DLD1 (cell line): ENCODE measurements at regions not wholly inside any gene's neighbourhood (a gene's known extent, or its start where the extent isn't known, plus 50 kb on each side); places are given as distances from the start of the nearest gene placed in this dataset.

ENCODE experiments used
- in situ Hi-C: cut with HindIII; loops from 2 replicates; pipeline ENCODE4 v1.10.0; 2017; ENCODE audit warnings: low sequenced_read_pairs

DNA sequence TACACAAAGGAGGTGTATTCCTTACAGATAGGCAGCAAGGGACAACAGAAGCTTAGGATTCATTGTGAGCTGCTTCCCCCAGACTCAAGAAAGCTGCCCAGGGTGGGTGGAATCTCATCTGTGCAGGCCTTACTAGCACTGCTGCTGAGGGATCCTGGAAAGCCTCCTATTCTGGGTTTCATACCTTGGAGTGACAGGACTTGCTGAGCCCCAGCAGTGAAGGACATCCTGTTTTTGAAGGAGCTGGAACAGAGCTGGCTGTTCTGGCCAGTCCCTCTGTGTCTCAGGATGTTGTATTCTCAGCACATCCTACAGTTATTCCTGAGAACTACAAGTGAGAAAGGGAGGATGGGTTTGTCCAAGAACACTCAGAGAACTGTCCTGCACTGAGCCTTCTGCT is 486.3 kb downstream of the PTPRU start:
- in situ Hi-C loops: no loop called here

DNA sequence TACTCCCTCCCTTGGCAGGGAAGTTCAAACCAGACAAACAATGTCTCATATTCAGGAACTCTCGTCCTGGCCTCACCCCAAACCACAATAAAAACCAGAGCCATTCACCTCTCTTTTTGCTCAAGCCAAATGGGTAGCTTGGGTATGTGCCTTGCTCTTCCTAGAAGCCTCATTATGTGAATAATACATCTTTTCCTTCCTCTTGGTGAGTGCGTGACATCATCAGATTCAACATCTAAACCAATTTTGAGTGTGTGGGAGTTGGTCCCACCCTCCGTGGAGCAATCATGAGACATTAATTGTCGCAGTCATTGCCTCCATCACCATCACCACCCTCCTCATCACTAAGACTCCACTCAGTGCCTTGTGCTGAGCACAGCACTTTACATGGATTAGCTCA is 482.9 kb downstream of the PTPRU start:
- in situ Hi-C loops: no loop called here

DNA sequence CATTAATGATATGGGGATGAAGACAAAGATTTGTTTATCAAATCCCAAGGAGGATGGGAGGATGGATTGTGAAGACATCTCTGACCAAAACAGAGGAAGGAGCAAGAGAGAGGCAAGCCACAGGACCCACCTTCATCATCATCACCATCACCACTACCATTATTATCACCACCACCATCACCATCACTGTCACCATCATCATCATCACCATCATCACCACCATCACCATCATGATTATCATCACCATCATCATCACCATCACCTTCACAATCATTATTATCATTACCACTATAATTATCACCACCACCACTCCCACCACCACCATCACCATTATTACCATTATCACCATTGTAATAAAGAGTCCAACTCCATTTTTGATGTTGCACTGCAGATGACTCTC is 482.5 kb downstream of the PTPRU start:
- in situ Hi-C loops: no loop called here

DNA sequence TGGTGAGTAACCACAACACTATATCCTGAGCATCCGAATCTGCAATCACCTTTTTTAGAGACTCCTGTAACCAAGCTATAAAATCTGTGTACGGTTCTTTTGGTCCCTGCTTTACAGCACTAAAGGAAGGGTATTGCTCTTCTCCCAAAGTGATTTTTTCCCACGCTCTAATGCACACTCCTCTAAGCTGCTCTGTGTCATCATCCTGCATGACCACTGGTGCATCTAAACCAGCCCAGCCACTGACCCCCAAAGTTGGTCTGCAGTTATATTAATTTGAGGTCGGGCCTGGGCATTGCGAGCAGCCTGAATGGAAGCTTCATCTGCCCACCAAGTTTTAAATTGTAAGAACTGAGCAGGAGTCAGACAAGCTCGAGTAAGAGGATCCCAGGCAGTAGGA is 480.0 kb downstream of the PTPRU start:
- in situ Hi-C loops: no loop called here

DNA sequence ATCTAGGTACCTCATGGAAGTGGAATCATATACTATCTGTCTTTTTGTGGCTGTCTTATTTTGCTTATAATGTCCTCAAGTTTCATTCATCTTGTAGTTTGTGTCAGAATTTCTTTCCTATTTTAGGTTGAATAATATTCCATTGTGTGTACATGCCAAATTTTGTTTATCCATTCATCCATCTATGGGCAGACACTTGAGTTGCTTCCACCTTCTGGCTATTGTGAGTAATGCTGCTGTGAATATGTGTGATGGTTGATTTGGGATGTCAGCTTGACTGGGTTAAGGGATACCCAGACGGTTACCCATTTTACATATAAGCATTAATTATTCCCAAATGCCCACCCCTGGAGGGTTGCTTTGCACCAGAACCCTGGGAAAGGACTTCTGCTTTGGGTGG is 477.5 kb downstream of the PTPRU start:
- in situ Hi-C loops: no loop called here

DNA sequence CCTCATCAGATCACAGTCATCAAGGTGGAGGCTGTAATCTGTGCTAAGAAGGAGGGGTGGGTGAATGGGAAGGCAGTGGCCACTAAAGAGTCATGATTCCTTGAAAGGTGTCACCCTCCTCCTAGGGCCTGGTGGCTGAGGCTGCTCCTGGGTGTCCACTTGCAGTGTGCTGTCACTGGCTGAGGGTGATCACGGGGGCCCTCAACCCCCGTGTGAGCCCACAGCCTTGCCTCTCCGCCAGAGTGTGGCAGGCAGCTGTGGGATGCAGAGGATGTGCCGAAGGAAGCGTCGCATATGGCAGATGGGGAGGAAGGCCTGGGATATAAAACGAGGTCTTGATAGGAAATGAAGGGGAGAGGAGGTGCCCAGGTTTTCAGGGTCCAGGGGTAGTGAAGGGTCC is 476.5 kb downstream of the PTPRU start:
- in situ Hi-C loops: no loop called here

DNA sequence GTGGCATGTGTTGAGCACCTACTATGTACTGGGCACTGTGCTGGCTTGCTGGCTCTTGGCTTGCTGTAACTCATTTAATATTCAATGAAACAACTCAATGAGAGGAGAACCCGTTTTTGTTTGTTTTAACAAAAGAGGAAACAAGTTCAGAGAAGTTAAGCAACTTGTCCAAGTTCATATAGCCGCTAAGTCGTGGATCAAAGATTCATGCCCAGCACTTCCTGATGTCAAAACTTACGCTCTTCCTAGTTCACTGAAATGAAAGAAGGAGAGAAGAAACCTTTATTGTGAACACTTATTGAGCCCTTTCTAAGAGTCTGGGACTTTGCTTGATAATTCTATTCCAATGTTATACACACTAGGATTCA is 475.9 kb downstream of the PTPRU start:
- in situ Hi-C loops: no loop called here

DNA sequence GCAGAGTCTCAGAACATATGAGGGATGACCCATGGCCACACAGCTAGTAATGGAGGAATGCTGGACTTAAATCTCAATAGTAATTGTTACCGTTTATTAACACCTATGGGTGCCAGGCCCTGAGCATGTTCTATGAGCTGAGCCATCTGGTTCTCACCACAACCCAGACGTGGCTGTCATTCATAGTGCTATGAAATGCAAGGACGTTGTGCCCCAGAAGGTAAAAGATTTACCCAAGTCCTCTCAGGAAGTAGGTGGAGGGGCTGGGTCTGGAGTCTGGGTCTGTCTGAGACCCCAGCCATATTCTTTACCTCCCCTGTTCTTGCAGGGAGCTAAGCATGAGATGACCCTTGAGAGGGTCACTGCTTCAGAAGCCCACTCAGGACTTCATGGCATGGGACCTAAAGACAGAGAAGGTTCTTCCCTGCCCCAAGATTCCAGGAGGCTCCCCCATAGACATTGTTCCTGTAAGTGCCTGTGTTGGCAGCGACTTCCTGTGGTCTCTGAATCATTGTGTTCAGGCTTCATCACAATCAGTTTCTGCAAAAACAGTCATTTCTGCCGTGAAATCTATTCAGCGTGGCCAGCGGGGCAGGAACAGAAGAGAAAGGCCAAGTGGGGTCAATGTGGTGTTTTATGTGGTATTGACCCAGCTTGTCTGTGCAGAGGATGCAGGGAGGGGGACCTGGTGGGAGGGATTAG is 475.4 kb downstream of the PTPRU start:
- in situ Hi-C loops: no loop called here

DNA sequence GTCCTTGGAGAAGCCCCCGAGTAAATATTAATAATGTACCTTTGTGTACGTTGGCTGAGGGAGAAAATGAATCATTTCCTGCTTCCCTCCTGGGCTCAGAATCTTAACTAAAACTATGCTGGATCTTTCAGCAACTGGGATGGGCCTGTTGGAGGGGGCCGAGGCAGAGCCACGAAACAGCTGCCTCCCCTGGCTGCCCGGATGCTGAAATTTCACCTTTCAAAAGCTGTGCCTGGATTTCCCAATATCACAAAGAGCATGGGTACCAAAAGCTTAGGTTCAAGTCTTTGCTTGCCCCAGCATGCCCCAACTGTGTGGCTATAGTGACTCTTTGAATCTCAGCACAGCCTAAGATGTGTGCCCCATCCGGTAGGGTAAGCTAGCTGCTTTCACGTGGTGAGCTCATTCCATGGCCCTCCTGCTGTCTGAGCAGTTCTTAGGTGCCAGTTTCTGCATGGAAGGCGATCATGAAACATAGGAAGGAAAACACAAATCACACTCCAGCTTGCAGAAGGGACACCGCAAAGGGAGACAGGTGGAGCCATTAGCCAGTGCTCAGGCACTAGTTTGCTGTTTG is 473.5 kb downstream of the PTPRU start:
- in situ Hi-C loops: no loop called here

DNA sequence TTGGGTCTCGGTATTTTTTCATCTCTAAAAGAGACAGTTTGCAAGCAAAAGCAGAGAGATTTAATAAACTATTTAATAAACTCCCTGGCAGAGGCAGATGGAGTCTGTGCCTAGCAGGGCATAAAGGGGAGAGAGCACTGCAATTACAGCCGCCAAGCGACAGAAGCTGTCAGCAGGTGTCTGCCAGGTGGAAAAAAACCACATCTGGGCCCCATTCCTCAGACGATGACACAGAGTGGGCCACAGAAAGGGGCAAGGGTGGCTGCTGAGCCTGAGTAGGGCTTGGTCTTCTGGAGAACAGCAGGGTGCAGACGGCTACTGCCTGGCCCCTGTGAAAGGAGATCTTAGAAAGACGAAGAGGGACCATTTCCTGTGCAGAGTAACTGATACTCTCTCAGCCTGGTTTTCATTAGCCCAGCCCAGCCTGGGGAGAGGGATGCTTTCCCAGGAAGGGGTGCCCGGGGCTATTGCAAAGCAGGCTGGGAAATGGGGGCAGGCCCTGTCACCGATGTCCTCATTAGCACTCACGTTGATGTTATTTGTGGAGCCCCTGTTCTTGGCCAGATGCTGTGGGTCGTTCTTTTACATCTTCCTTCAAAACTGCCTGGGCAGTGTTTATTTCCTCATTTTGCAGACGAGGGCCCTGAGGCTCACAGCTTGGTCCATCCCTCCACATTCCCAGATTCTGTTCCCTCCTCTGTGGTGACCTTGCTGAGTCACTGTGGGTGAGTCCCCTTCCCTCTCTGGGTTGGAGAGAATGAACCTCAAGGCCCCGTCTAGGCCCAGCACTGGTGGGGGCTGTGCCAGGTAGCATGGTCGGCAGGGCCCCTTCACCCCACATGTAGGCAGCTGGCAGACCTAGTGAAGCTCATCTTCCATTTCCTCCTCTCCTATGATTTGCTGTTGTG is 472.7 kb downstream of the PTPRU start:
- in situ Hi-C loops: no loop called here

DNA sequence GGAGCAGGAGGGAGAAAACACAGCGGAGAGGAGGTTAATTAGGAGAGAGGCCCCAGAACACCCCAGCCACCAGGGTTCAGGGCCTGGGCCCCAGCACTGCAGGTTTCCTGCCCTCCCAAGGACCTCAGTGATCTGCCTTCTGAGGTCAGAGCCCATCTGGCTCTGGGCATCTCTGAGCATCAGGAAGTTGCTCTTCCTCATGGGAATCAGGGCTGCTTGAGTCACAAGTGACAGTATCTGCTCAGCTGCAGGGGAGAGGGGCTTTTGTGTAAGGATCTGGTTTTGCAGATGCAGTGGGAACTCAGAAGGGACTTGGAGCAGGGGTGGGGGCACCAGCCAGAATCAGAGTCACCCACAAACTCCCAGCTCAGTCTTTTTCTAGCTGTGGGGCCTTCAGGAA is 472.1 kb downstream of the PTPRU start:
- in situ Hi-C loops: no loop called here

DNA sequence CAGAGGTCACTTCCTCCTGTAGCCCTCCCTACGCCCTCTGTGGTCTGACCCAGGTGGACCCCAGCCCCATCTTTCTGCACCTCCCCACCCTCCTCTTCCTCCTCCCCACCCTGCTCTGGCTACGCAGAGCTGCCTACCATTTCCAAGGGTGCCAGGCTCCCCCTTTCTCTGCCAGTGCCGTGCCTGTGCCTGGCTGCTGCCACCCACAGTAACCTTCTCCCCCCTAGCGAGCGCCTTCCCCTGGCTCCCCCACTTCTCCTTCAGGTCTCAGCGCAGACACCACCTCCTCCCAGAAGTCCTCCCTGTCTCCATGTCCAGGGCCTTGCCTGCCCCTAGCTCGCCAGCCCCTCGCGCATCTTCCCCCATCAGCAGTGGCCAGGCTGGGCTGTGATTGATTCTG is 471.5 kb downstream of the PTPRU start:
- in situ Hi-C loops: no loop called here

DNA sequence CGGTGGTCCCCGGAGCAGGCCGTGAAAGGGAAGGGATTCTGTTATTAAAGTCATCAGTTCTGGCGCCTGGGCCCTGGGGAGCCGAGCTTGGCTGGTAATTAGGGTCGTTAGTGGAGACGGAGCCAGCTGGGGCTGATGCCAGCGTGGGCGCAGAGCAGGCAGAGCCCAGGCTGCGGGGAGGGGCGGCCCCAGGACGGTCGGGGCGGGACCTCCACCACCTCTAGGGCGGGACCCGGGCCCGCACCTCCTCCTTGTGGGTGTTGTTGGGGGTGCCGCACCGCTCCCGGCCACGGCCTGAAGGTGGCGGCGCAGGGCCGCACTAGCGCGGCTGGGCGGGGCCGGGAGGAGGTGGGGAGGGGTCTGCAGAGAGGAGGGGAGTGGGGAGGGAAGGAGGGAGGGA is 470.6 kb downstream of the PTPRU start:
- in situ Hi-C loops: no loop called here

DNA sequence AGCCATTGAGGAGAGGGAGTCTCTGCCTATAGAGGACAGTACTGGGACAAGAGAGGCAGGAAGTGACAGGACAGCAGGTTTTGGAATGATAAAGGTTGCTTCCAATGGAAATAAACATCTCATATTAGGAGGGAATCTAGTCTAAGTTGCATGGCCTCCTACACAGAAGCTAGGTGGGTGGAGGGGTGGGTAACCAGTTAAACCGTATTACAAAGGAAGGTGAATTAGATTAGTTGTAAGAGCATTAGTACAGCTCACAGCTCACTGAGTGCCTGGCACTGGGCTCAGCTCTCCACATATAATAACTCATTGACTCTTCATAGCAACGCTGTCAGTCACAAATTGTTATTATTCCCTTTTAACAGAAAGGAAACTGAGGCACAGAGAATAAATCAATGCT is 468.1 kb downstream of the PTPRU start:
- in situ Hi-C loops: no loop called here

DNA sequence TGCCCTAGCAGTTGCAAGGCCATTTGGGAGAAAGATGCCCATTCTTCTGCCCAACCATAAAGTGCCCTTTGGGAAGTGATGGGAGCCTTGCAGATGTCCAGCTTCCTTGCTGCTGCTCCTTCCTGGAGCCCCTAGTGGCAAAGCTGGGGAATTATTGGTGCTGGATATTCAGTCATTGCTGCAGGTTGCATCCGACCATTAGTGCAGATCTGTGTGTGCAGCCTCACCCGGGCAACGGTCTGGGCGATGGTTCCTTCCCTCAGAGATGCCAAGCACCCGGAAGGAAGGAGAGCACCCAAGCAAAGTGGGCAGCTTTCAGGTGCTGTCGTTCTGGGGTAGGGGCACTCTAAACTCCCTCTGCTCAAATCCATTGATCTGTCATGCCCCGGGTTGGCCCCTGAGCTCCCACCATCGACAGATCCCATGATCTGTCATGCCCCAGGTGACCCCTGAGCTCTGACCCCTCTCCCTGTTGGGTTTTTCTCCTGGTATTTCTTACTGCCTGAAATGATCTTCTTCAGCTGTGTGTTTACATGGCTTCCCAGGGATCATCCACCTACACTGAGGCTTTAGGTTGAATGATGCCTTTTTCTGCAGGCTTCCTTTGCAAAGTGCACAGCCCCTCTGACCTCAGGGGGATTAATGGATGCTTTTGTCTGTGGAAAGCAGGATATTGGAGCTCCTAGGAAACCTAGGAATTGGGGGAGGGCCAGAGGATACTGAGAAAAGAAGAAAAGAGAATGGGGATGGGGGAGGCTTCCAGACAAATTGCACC is 467.5 kb downstream of the PTPRU start:
- in situ Hi-C loops: no loop called here

DNA sequence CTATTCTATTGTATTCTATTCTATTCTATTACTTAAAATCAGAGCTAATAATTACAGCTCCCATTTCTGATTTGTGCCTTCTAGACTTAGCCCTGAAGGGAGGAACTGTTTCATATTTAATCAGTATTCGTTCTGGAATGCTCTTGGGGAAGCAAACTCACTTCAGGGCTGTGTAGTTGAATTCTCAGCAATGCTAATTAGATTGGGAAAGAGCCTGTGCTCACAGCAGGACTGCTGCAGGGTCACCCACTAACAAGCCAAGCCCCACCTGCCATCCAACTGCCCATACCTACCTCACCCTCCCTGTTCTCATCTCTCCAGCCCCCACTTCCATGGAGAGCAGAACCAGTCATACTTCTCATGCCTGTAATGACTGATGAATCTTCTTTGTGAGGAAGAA is 464.2 kb downstream of the PTPRU start:
- in situ Hi-C loops: no loop called here

DNA sequence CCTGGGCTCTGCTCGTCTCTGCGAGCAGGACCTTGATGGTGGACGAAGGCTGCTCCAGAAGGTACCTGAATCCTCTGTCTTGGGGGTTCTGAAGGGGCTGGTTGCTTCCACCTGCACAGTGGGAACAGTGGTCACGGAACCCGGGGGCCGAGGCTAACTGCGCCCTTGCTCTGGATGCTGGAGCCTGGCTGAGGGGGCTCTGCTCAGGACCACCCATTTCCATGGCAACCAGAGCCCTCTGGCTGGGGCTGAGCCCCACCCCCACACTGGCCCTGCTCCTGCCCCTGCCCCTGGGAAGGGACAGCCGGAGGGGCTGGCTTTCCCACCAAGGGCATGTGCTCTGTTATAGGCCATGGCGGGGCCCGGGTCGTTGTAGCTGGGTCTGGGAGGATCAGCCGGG is 462.3 kb downstream of the PTPRU start:
- in situ Hi-C loops: no loop called here

DNA sequence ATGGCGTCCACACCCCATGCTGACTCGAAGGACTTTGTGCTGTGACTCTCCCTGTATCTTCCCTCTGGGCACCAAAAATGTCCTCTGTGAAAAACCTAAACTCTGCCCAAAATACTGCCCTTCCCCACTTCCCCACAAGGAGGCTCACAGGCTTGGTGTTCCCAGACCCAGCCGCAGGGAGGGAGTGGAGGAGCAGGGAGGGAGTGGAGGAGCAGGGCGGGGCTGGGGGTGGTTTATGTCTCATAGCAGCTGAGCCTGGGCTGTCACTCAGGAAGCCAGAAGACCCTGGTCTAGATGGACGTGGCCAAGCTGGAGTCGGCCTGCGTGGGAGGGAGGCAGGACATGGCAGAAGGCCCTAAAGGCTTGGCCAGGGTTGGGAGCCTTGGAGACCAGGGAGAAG is 461.7 kb downstream of the PTPRU start:
- in situ Hi-C loops: no loop called here

DNA sequence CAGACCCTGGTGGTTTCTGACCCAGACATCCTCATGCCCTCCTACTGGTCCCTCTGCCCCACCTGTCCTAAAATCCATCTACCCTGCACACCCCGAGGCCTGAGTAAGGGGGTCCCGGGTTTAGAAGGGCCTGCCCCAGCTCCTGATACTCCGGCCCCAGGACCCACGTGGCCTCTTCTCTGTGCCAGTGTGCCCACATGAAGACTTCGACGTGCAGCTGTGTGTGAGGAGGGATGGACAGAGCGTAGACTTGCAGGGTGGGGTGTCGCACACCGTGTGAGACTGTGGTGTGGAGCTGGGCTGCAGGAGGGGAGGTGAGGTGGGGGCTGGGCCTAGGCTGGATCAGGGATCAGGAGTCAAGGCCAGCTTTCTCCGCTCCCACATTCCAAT is 461.1 kb downstream of the PTPRU start:
- in situ Hi-C loops: no loop called here

DNA sequence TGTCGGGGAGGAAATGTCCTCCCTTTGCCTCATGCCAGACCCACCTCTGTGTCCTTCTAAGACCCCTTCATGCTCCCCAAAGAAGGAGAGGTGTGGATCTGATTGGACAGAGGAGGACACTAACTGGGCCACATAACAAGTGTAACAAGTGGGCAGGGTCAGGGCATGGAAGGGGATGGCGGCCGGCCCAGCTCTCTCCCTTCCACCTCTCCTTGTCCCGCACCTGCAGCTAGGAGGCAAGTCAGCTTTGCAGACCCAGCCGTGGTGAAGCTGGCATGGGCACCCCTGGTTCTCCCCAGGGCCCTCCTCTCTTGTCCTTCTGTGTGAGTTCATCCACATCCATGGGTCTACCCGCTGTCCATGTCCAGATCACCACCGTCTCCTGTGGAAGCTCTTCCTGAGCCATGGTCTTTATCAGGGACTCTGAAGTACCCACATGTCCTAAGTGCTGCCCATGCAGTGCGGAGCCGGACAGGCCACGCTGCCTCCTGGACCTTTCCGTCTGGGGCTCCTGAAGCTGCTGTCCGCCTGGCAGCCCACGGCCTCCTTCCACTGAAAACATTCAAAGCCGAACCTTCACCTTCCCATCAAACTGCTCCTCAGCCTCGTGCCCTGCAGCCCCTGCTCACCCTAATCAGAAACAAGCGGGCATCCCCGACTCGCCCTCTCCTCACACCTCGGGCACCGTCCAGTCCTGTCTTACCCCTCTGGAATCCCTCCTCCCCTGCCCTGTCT is 460.5 kb downstream of the PTPRU start:
- in situ Hi-C loops: no loop called here

DNA sequence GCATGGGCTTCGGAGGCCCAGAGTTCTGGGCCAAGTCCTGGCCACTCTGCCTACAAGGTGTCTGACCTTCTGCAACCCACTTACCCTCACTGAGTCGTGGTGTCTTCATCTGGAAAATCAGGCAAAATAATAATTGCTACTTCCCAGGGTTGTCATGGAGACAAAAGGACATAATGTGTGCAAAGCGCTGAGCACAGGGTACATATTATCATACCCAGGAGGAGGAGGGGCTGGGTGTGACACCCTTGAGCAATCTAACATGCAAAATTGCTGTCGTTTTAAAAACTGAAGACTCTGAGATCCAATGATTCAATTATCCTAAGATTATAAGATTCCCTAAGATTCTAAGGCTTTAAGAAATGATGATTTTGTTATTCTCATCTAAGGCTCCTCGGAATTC is 459.5 kb downstream of the PTPRU start:
- in situ Hi-C loops: no loop called here
